K562 (cell line): ENCODE measurements at regions not wholly inside any gene's neighbourhood (a gene's known extent, or its start where the extent isn't known, plus 50 kb on each side); places are given as distances from the start of the nearest gene placed in this dataset.

Experiments used
- ATAC-seq: fragments of 200-7000 bp; cut with Tn5 transposase; 3 replicates; pipeline ENCODE4 v1.9.1; 2020; ENCODE audit warnings: moderate library complexity
- BruUV-seq: library from RNA; stranded (reverse); fragments of 400-500 nt; replicated peaks from 2 replicates; lab custom pipeline; 2021; lab: Mats Ljungman, UMichigan
- CTCF ChIA-PET: fragments of 300-600 bp; formaldehyde crosslinking; extraction: SDS; loops from one replicate; lab custom pipeline; 2021; ENCODE audit warnings: low intra/inter-chr PET ratio; lab: Yijun Ruan, JAX
- POLR2A ChIA-PET: fragments of 300-600, 350-650 bp; sonication (Branson Sonifier 250); formaldehyde crosslinking; extraction: SDS; loops from one replicate; lab custom pipeline; 2021; ENCODE audit warnings: antibody characterized with exemption, inconsistent platforms; lab: Yijun Ruan, JAX
- DNase-seq, 4 experiments: peaks; one replicate each; pipeline versions ENCODE4 v3.0.0 to v3.0.0-alpha.2; 2011 to 2018; ENCODE audit warnings: low spot score in 3 of 4, mixed read lengths in 3 of 4; ENCODE audit errors: extremely low read depth in 1 of 4
- FAIRE-seq: peaks from 2 replicates; lab custom pipeline; 2011; peaks lifted over from hg19 to GRCh38; lab: Jason Lieb, UNC
- H2AFZ ChIP-seq: 2 replicates; pipeline ENCODE4 v1.6.0; 2011; ENCODE audit warnings: low read depth, low read length, control low read depth, inconsistent platforms
- H3K27ac ChIP-seq: fragments of 200-600 bp; 3 replicates; pipeline ENCODE4 v1.8.0; 2011; ENCODE audit warnings: low read depth, mild to moderate bottlenecking, control low read depth, inconsistent platforms, low read length, moderate library complexity, mixed read lengths; ENCODE audit errors: extremely low read depth
- H3K27me3 ChIP-seq, 2 experiments: fragments of 300-600 bp in 1 of 2; 2 replicates in 1 of 2; 3 replicates in 1 of 2; pipeline versions ENCODE4 v1.6.0 to v1.8.0; 2011; ENCODE audit warnings: inconsistent platforms in 2 of 2, low read length in 2 of 2, mild to moderate bottlenecking in 1 of 2, mixed read lengths in 1 of 2, moderate library complexity in 1 of 2; ENCODE audit not compliant: control insufficient read depth in 2 of 2, insufficient read depth in 2 of 2
- H3K36me3 ChIP-seq: fragments of 300-600 bp; 3 replicates; pipeline ENCODE4 v1.8.0; 2011; ENCODE audit warnings: mild to moderate bottlenecking, low read length, inconsistent platforms; ENCODE audit not compliant: control insufficient read depth, insufficient read depth
- H3K4me1 ChIP-seq, 2 experiments: fragments of 200-600 bp in 1 of 2; replicated peaks in 1 of 2; 2 replicates in 1 of 2; 3 replicates in 1 of 2; pipeline versions ENCODE4 v1.5.1 to v1.8.0; 2011; ENCODE audit warnings: inconsistent platforms in 2 of 2, low read length in 2 of 2, mild to moderate bottlenecking in 1 of 2, mixed read lengths in 1 of 2, moderate library complexity in 1 of 2; ENCODE audit not compliant: control insufficient read depth in 2 of 2, insufficient read depth in 2 of 2
- H3K4me2 ChIP-seq: 2 replicates; pipeline ENCODE4 v1.6.1; 2011; ENCODE audit warnings: low read length, control low read depth, inconsistent platforms, mixed read lengths; ENCODE audit not compliant: insufficient read depth
- H3K4me3 ChIP-seq: fragments of 200-600 bp; sonication (generic), shearing (Covaris generic); 2 replicates; pipeline ENCODE4 v1.5.1; 2016; ENCODE audit warnings: control low read depth, inconsistent platforms
- H3K79me2 ChIP-seq: fragments of 200-600 bp; 3 replicates; pipeline ENCODE4 v1.8.0; 2011; ENCODE audit warnings: low read length, inconsistent platforms; ENCODE audit not compliant: control insufficient read depth, insufficient read depth
- H3K9ac ChIP-seq, 2 experiments: 2 replicates each; pipeline versions ENCODE4 v1.6.0 to v1.6.1; 2011; ENCODE audit warnings: low read depth in 2 of 2, low read length in 2 of 2, control low read depth in 1 of 2, inconsistent platforms in 1 of 2, mild to moderate bottlenecking in 1 of 2, mixed read lengths in 1 of 2; ENCODE audit not compliant: insufficient read depth in 1 of 2
- H3K9me1 ChIP-seq: one replicate; pipeline ENCODE4 v1.6.0; 2011; ENCODE audit warnings: inconsistent platforms, mild to moderate bottlenecking, low read length, moderate library complexity; ENCODE audit not compliant: control insufficient read depth, insufficient read depth
- H3K9me3 ChIP-seq: replicated peaks from 2 replicates; pipeline ENCODE4 v1.5.1; 2011; ENCODE audit warnings: low read depth, low read length, inconsistent platforms; ENCODE audit not compliant: control insufficient read depth, insufficient read depth
- H4K20me1 ChIP-seq: replicated peaks from 2 replicates; pipeline ENCODE4 v1.6.1; 2011; ENCODE audit warnings: low read length, inconsistent platforms, mixed read lengths; ENCODE audit not compliant: control insufficient read depth, insufficient read depth
- CBX8 ChIP-seq: fragments of 200-600 bp; sonication (generic); IDR thresholded peaks from 2 replicates; pipeline ENCODE4 v1.6.1; 2012; ENCODE audit warnings: borderline replicate concordance, mixed run types, low read depth, mild to moderate bottlenecking, moderate library complexity, mixed read lengths, low read length, control low read depth, inconsistent platforms; ENCODE audit not compliant: poor library complexity, severe bottlenecking; ENCODE audit errors: extremely low read depth
- CEBPB ChIP-seq: fragments of 450-650 bp; IDR thresholded peaks from 2 replicates; pipeline ENCODE4 v1.6.1; 2016; ENCODE audit warnings: missing genetic modification characterization, missing compliant biosample characterization
- HIVEP1 ChIP-seq: fragments of 250-450 bp; sonication (Bioruptor Pico); IDR thresholded peaks from 2 replicates; pipeline ENCODE4 v1.4.0; 2020; ENCODE audit warnings: mild to moderate bottlenecking
- HNRNPK ChIP-seq: fragments of 200-400 bp; formaldehyde crosslinking; IDR thresholded peaks from one replicate; pipeline ENCODE4 v1.6.1; 2018; ENCODE audit warnings: mild to moderate bottlenecking, low read depth, low read length; ENCODE audit not compliant: poor library complexity, severe bottlenecking
- SMAD2 ChIP-seq: fragments of 150-350 bp; IDR thresholded peaks from 2 replicates; pipeline ENCODE4 v1.6.1; 2014; ENCODE audit warnings: low read depth, mild to moderate bottlenecking, low read length
- SP2 ChIP-seq: IDR thresholded peaks from 2 replicates; pipeline ENCODE4 v1.6.1; 2011; ENCODE audit warnings: mild to moderate bottlenecking, low read depth, low read length, moderate library complexity; ENCODE audit not compliant: poor library complexity, severe bottlenecking; ENCODE audit errors: extremely low read depth
- TRIM28 ChIP-seq: fragments of 450-650 bp; IDR thresholded peaks from 2 replicates; pipeline ENCODE4 v1.6.1; 2017
- WGBS: fragments of 100-300 bp; shearing (Covaris generic); methylation state at CpG from one replicate; pipeline ENCODE4 v1.1.6; 2016; ENCODE audit warnings: low coverage, mixed read lengths; ENCODE audit not compliant: insufficient coverage; ENCODE audit errors: missing lambda C conversion rate; 5-methylcytosine and 5-hydroxymethylcytosine counted together
- in situ Hi-C: fragments of 300-500 bp; cut with MboI; formaldehyde crosslinking; loops from 4 replicates; pipeline ENCODE4 v1.15.0; 2018; ENCODE audit warnings: inconsistent platforms, mixed read lengths
- intact Hi-C: fragments of 100-400 bp; cut with micrococcal nuclease; formaldehyde crosslinking; loops from 2 replicates; pipeline ENCODE4 v1.14.2; 2022

GRCh38 chr15:31954374-31955172 is 75.7 kb upstream of the CHRNA7 start:
- no peak for DNase-seq
- Histone ChIP-seq H3K27ac (no peak overlapping the region), H3K4me3 (no peak overlapping the region), H3K9me1 (no peaks in the 10 kb centered on the region), H3K79me2 (no peaks in the 10 kb centered on the region), H3K9ac (no peak overlapping the region), H2AFZ (no peak overlapping the region), H3K9me3 (no peaks in the 10 kb centered on the region), H3K4me2 (no peak overlapping the region), H3K36me3 (no peaks in the 10 kb centered on the region), H4K20me1 (no peaks in the 10 kb centered on the region), H3K4me1 (no peaks in the 10 kb centered on the region), H3K27me3 (no peaks in the 10 kb centered on the region)
- ChIA-PET POLR2A (interaction anchor here (0.6 kb wide), 1 partner anchor 992 kb away, joined by 3 read pairs; no protein-coding TSS in a partner anchor), CTCF (no interaction called here)
- no peak for FAIRE-seq
- TF ChIP-seq HNRNPK (no peak), CBX8 (no peak), SP2 (no peak), HIVEP1 (CRISPR knock-in tag) (no peak), SMAD2 (no peak), CEBPB (tag) (no peak), TRIM28 (no peak)
- 6% methylated on average over 8 of the region's 8 CpGs for WGBS
- in situ Hi-C loops (no loop called here), intact Hi-C loops (no loop called here)
- BruUV-seq, result no TSS peak
- ATAC-seq, result no peak
